Fibroblast of villous mesenchyme (primary cell): ENCODE measurements at regions not wholly inside any gene's neighbourhood (a gene's known extent, or its start where the extent isn't known, plus 50 kb on each side); places are given as distances from the start of the nearest gene placed in this dataset.
"Not testable (repeated sequence)": the region's sequence is repeated elsewhere in the genome, so short reads cannot be mapped to it uniquely, and the experiment has no call there.

Source experiments
- DNase-seq: peaks from one replicate; pipeline ENCODE4 v3.0.0-alpha.2; 2010; ENCODE audit warnings: low read depth
- H3K4me3 ChIP-seq: 2 replicates; pipeline ENCODE4 v1.5.1; 2011; ENCODE audit warnings: low read depth, mild to moderate bottlenecking, low read length
- CTCF ChIP-seq: IDR thresholded peaks from 2 replicates; pipeline ENCODE4 v1.5.1; 2012; ENCODE audit warnings: low read depth, mild to moderate bottlenecking, low read length; ENCODE audit not compliant: insufficient read depth

GRCh38 chr12:46653311-46653710 lies 172.5 kb downstream of the SLC38A4 start:
- H3K4me3 ChIP-seq, result no peak overlapping the region
- no peak for TF ChIP-seq CTCF
- no peak for DNase-seq

GRCh38 chr12:46652692-46653091 lies 173.1 kb downstream of the SLC38A4 start:
- no peak for DNase-seq
- H3K4me3 ChIP-seq, result no peak overlapping the region
- no peak for TF ChIP-seq CTCF

GRCh38 chr12:46650688-46651087 lies 175.1 kb downstream of the SLC38A4 start:
- no peak overlapping the region for H3K4me3 ChIP-seq
- TF ChIP-seq CTCF, result no peak
- DNase-seq, result no peak

GRCh38 chr12:46649433-46649832 lies 176.4 kb downstream of the SLC38A4 start:
- H3K4me3 ChIP-seq, result no peak overlapping the region
- no peak for DNase-seq
- no peak for TF ChIP-seq CTCF

- no peak overlapping the region for H3K4me3 ChIP-seq
- no peak for TF ChIP-seq CTCF
Observed at GRCh38 chr12:46647034-46647433, 178.8 kb downstream of the SLC38A4 start.

GRCh38 chr12:46641649-46642048 lies 184.1 kb downstream of the SLC38A4 start:
- H3K4me3 ChIP-seq, DNase-seq: not testable (repeated sequence)

More at GRCh38 chr12:46647034-46647433, 178.8 kb downstream of the SLC38A4 start:
- DNase-seq, result no peak

GRCh38 chr12:46635818-46636217 lies 190.0 kb downstream of the SLC38A4 start:
- H3K4me3 ChIP-seq, result no peak overlapping the region
- no peak for DNase-seq
- TF ChIP-seq CTCF, result no peak
